OCI-LY3 (cell line): ENCODE measurements at regions not wholly inside any gene's neighbourhood (a gene's known extent, or its start where the extent isn't known, plus 50 kb on each side); places are given as distances from the start of the nearest gene placed in this dataset.

Source experiments
- CTCF ChIP-seq: fragments of 200-600, 300-600 bp; sonication (generic); IDR thresholded peaks from 2 replicates; pipeline ENCODE4 v1.5.1; 2014; ENCODE audit warnings: antibody characterized with exemption, low read length, low read depth
- EZH2phosphoT487 ChIP-seq: fragments of 200-600 bp; shearing (Covaris generic); IDR thresholded peaks from 2 replicates; pipeline ENCODE4 v1.6.1; 2018; ENCODE audit warnings: antibody characterized with exemption, mixed run types, low read depth

DNA sequence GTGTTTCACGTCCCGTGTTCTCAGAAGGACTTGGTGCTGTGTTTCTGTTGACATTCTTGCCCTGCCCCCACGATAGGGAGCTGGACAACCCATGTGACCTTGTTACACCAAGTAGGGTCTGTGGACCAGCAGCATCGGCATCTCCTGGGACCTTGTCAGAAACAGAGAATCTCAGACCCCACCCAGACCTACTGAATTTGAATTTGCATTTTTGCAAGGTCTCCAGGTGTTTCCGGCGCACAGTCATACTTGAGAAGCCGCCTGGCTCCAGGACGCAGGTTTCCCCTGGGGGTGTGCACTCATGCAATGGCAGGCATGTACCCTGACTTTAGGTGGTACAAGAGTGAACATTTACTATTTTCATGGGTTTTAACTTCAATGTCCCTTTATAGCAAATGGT is 117.9 kb downstream of the TLE3 start:
- TF ChIP-seq CTCF (no peak), EZH2phosphoT487 (no peak)
